SU-DHL-6 (cell line): ENCODE measurements at regions not wholly inside any gene's neighbourhood (a gene's known extent, or its start where the extent isn't known, plus 50 kb on each side); places are given as distances from the start of the nearest gene placed in this dataset.

Experiments used
- H2AFZ ChIP-seq: fragments of 200-600 bp; sonication (generic); 2 replicates; pipeline ENCODE4 v1.6.1; 2014; ENCODE audit warnings: low read depth, mild to moderate bottlenecking, moderate library complexity, mixed read lengths, antibody characterized with exemption, low read length; ENCODE audit not compliant: severe bottlenecking
- H3F3A ChIP-seq: fragments of 200-600 bp; shearing (Covaris generic); 2 replicates; pipeline ENCODE4 v1.6.0; 2016; ENCODE audit warnings: antibody characterized with exemption, mild to moderate bottlenecking; ENCODE audit not compliant: insufficient read depth
- H3K27ac ChIP-seq: fragments of 200-600 bp; sonication (generic); 2 replicates; pipeline ENCODE4 v1.5.1; 2016; ENCODE audit warnings: low read depth, mild to moderate bottlenecking, low read length, moderate library complexity, mixed read lengths
- H3K27me3 ChIP-seq: fragments of 200-600 bp; sonication (generic), shearing (Covaris generic); 2 replicates; pipeline ENCODE4 v1.6.0; 2014; ENCODE audit warnings: mild to moderate bottlenecking, low read length
- H3K36me3 ChIP-seq: fragments of 200-600 bp; sonication (generic); 2 replicates; pipeline ENCODE4 v1.6.1; 2014; ENCODE audit warnings: mild to moderate bottlenecking, low read length, mixed read lengths
- H3K4me2 ChIP-seq: fragments of 300-600, 200-600 bp; shearing (Covaris generic), sonication (generic); 2 replicates; pipeline ENCODE4 v1.6.0; 2014; ENCODE audit warnings: low read length, low read depth, mild to moderate bottlenecking; ENCODE audit not compliant: poor library complexity, severe bottlenecking
- H3K4me3 ChIP-seq: fragments of 200-600 bp; sonication (generic); 2 replicates; pipeline ENCODE4 v1.5.1; 2014; ENCODE audit warnings: antibody characterized with exemption, low read length, mild to moderate bottlenecking, mixed read lengths; ENCODE audit not compliant: insufficient read depth, poor library complexity, severe bottlenecking
- H3K79me2 ChIP-seq: fragments of 200-600 bp; sonication (generic); 2 replicates; pipeline ENCODE4 v1.6.1; 2014; ENCODE audit warnings: mild to moderate bottlenecking, low read length, moderate library complexity; ENCODE audit not compliant: insufficient read depth
- H3K9ac ChIP-seq: fragments of 200-600 bp; sonication (generic); 2 replicates; pipeline ENCODE4 v1.7.0; 2014; ENCODE audit warnings: mild to moderate bottlenecking, low read length
- H3K9me2 ChIP-seq: fragments of 200-600 bp; sonication (generic); replicated peaks from 2 replicates; pipeline ENCODE4 v1.6.1; 2014; ENCODE audit warnings: low read length; ENCODE audit not compliant: insufficient read depth
- H3K9me3 ChIP-seq: fragments of 200-600 bp; sonication (generic); 2 replicates; pipeline ENCODE4 v1.6.1; 2014; ENCODE audit warnings: low read length, mixed read lengths; ENCODE audit not compliant: insufficient read depth
- H4K20me1 ChIP-seq: fragments of 200-600 bp; sonication (generic); 2 replicates; pipeline ENCODE4 v1.6.1; 2014; ENCODE audit warnings: low read depth, mild to moderate bottlenecking, antibody characterized with exemption, low read length, moderate library complexity, mixed read lengths
- EZH2phosphoT487 ChIP-seq: fragments of 200-600 bp; sonication (generic), shearing (Covaris generic); conservative IDR thresholded peaks from 2 replicates; pipeline ENCODE4 v1.6.1; 2018; ENCODE audit warnings: mild to moderate bottlenecking, antibody characterized with exemption, low read length, moderate library complexity, mixed read lengths
- TF ChIP-seq, protein P1 (sequence below): fragments of 200-600 bp; sonication (generic); IDR thresholded peaks from one replicate; pipeline ENCODE4 v1.5.1; 2017; ENCODE audit warnings: antibody characterized with exemption, mild to moderate bottlenecking, low read length, moderate library complexity; ENCODE audit not compliant: insufficient read depth, poor library complexity, severe bottlenecking

DNA sequence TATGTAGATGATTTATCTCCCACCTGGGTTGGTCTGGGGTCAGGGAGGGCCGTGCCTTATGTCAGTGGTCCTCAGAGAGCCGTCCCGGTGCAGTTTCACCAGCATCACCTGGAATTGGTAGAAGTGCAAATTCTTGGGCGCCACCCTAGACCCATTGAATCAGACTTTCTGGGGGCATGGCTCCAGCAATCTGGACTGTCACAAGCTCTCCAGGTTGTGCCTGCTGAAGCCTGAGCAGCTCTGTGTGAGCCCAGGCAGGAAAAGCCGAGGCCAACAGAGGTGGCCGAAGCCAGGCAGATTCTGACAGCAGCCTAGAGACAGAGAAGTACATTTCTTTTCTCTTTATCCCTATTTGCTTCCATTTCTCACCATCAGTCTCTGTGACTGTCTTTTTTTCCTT, 98.4 kb upstream of the SEC11C start:
- Histone ChIP-seq H3F3A (no peaks in the 10 kb centered on the region), H3K9ac (no peak overlapping the region)
- no peak for TF ChIP-seq EZH2phosphoT487
- TF ChIP-seq, protein P1, sequence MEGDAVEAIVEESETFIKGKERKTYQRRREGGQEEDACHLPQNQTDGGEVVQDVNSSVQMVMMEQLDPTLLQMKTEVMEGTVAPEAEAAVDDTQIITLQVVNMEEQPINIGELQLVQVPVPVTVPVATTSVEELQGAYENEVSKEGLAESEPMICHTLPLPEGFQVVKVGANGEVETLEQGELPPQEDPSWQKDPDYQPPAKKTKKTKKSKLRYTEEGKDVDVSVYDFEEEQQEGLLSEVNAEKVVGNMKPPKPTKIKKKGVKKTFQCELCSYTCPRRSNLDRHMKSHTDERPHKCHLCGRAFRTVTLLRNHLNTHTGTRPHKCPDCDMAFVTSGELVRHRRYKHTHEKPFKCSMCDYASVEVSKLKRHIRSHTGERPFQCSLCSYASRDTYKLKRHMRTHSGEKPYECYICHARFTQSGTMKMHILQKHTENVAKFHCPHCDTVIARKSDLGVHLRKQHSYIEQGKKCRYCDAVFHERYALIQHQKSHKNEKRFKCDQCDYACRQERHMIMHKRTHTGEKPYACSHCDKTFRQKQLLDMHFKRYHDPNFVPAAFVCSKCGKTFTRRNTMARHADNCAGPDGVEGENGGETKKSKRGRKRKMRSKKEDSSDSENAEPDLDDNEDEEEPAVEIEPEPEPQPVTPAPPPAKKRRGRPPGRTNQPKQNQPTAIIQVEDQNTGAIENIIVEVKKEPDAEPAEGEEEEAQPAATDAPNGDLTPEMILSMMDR, result no peak

DNA sequence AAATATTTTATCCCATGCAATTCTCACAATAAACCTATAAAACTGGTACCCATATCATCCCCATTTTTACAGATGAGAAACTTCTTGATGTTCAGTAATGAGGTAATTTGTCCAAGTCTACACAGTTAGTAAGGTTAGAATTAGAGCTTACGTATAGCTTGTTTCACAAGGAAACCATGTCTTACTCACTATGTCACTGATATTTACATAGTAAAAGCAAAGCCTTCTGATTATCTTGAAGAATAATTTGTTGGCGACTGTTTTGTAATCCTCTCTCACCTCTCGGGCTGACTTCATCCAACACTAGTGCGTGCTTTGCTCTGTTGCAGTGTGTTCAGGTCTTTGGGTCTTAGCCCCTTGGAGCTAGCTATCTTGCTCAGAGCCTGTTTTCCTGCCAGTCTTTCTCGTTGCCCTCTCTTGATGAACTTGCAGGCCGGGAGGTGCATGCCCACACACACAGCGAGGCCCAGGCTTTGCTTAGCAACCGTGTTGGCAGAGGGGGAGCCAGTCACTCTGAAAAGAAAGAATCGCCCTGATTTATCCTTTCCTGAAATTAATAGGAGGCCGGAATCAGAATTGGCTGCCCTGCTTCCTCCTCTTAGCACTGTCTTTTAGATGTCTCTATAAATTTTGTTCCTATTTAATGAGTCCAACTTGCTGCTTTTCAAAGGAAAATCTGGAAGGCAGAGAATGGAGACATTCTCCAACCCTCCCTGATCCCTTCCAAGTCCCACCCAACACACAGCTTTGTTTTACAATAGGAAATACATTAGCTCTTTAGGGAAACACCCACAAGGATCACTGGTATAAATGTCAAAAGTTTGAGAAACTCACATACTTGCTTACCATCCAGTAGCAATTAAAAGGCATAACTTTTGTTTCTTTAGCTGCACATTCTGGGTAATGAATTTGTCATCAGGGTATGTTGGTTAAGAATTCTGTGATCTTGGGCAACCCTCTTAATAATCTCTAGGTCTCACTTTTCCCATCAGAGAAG, 97.6 kb upstream of the SEC11C start:
- H3K27ac ChIP-seq, result no peak overlapping the region
- H3K79me2 ChIP-seq, result no peaks in the 10 kb centered on the region
- no peaks in the 10 kb centered on the region for H3K9me2 ChIP-seq
- H3K4me2 ChIP-seq, result no peak overlapping the region
- H4K20me1 ChIP-seq, result no peaks in the 10 kb centered on the region
- H3K36me3 ChIP-seq, result no peaks in the 10 kb centered on the region
- no peak overlapping the region for H3K9ac ChIP-seq
- H3F3A ChIP-seq, result no peaks in the 10 kb centered on the region
- TF ChIP-seq EZH2phosphoT487, result no peak
- TF ChIP-seq, protein P1, result no peak
- H3K4me3 ChIP-seq, result no peak overlapping the region
- no peak overlapping the region for H2AFZ ChIP-seq
- no peaks in the 10 kb centered on the region for H3K9me3 ChIP-seq
- H3K27me3 ChIP-seq, result no peaks in the 10 kb centered on the region

More for the DNA sequence above, 98.4 kb upstream of the SEC11C start:
- no peaks in the 10 kb centered on the region for H4K20me1 ChIP-seq
- H3K9me2 ChIP-seq, result no peaks in the 10 kb centered on the region
- H3K9me3 ChIP-seq, result no peaks in the 10 kb centered on the region
- H3K79me2 ChIP-seq, result no peaks in the 10 kb centered on the region
- H3K27ac ChIP-seq, result no peak overlapping the region
- H3K36me3 ChIP-seq, result no peaks in the 10 kb centered on the region
- H3K4me2 ChIP-seq, result no peak overlapping the region
- no peak overlapping the region for H2AFZ ChIP-seq
- no peaks in the 10 kb centered on the region for H3K27me3 ChIP-seq
- no peak overlapping the region for H3K4me3 ChIP-seq

DNA sequence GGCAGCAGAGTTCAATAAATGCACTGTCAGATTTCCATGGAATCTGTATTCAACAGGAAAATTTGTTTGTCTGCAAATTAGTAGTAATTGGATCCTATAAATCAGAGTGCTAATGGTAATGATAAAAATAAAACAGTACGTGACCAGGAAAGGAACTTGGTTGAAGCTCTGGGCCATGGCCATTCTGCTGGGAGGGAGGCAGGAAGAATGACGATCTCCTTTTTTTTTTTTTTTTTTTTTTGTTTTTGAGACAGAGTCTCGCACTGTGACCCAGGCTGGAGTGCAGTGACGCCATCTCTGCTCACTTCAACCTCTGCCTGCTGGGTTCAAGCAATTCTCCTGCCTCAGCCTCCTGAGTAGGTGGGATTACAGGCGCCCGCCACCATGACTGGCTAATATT, 94.8 kb upstream of the SEC11C start:
- Histone ChIP-seq H3K27ac (no peak overlapping the region), H3K27me3 (no peaks in the 10 kb centered on the region), H3K36me3 (no peaks in the 10 kb centered on the region), H3K9me2 (no peaks in the 10 kb centered on the region), H4K20me1 (no peaks in the 10 kb centered on the region), H3K9ac (no peak overlapping the region), H3F3A (no peaks in the 10 kb centered on the region), H3K9me3 (no peaks in the 10 kb centered on the region), H2AFZ (no peak overlapping the region), H3K4me3 (no peak overlapping the region), H3K4me2 (no peak overlapping the region), H3K79me2 (no peaks in the 10 kb centered on the region)
- TF ChIP-seq, protein P1, result no peak
- no peak for TF ChIP-seq EZH2phosphoT487
